Osteocyte (in vitro differentiated cells): ENCODE measurements at regions not wholly inside any gene's neighbourhood (a gene's known extent, or its start where the extent isn't known, plus 50 kb on each side); places are given as distances from the start of the nearest gene placed in this dataset.

Experiments
- DNase-seq: peaks from one replicate; pipeline ENCODE4 v3.0.0; 2021; ENCODE audit warnings: mixed read lengths; ENCODE audit not compliant: unreplicated experiment; ENCODE audit errors: extremely low spot score
- H3K27ac Mint-ChIP-seq: one replicate; pipeline ENCODE4 v1.8.0; 2021; ENCODE audit warnings: mild to moderate bottlenecking, mixed read lengths; ENCODE audit not compliant: unreplicated experiment
- H3K27me3 Mint-ChIP-seq: one replicate; pipeline ENCODE4 v1.8.0; 2021; ENCODE audit warnings: mixed read lengths; ENCODE audit not compliant: unreplicated experiment
- H3K36me3 Mint-ChIP-seq: one replicate; pipeline ENCODE4 v1.8.0; 2021; ENCODE audit warnings: mixed read lengths; ENCODE audit not compliant: unreplicated experiment
- H3K4me1 Mint-ChIP-seq: one replicate; pipeline ENCODE4 v1.8.0; 2021; ENCODE audit warnings: mixed read lengths; ENCODE audit not compliant: unreplicated experiment
- H3K4me3 Mint-ChIP-seq: one replicate; pipeline ENCODE4 v1.8.0; 2021; ENCODE audit warnings: mild to moderate bottlenecking, moderate library complexity, mixed read lengths; ENCODE audit not compliant: unreplicated experiment
- H3K9me3 Mint-ChIP-seq: one replicate; pipeline ENCODE4 v1.8.0; 2021; ENCODE audit warnings: mixed read lengths; ENCODE audit not compliant: unreplicated experiment
- TF ChIP-seq, protein P1 (sequence below): fragments of 200-600 bp; sonication (generic); IDR thresholded peaks from 2 replicates; pipeline ENCODE4 v1.5.0; 2021; ENCODE audit warnings: antibody characterized with exemption, mild to moderate bottlenecking, moderate library complexity

DNA sequence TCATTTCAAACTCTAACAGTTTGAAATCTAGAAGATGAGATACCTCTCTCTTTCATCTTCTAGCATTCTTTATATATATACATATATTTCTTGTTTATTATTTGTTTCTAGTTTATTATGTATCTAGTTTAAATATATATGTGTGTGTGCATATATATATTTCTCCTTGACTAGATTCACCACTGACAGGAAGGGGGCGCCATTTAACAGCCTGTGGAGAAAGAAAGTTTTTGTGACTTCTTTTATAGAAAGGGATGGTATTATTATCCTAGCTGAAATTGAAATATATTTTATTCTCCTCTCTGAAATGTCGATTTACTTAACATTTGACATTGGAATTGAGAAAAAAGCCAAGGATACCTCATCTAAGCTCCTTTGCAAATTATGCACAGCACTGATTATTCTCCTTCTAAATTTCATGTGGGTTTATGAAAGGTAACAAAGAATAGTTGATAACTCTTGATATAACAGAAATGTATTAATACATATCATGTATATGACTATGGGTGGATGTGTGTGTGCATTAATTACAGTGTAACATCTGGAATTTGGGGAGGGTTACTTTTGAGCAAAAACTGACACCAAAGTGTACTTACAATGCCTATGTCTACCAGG lies 160.7 kb upstream of the NT5C1B start:
- Mint-ChIP-seq H3K4me1 (peaks cover 21% of the 10 kb centered on the region), H3K36me3 (no peaks in the 10 kb centered on the region), H3K4me3 (no peak overlapping the region), H3K27me3 (peaks cover 5% of the 10 kb centered on the region), H3K27ac (no peak overlapping the region), H3K9me3 (no peaks in the 10 kb centered on the region)
- TF ChIP-seq, protein P1, sequence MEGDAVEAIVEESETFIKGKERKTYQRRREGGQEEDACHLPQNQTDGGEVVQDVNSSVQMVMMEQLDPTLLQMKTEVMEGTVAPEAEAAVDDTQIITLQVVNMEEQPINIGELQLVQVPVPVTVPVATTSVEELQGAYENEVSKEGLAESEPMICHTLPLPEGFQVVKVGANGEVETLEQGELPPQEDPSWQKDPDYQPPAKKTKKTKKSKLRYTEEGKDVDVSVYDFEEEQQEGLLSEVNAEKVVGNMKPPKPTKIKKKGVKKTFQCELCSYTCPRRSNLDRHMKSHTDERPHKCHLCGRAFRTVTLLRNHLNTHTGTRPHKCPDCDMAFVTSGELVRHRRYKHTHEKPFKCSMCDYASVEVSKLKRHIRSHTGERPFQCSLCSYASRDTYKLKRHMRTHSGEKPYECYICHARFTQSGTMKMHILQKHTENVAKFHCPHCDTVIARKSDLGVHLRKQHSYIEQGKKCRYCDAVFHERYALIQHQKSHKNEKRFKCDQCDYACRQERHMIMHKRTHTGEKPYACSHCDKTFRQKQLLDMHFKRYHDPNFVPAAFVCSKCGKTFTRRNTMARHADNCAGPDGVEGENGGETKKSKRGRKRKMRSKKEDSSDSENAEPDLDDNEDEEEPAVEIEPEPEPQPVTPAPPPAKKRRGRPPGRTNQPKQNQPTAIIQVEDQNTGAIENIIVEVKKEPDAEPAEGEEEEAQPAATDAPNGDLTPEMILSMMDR, result peak; percentile 86
- no peak for DNase-seq

DNA sequence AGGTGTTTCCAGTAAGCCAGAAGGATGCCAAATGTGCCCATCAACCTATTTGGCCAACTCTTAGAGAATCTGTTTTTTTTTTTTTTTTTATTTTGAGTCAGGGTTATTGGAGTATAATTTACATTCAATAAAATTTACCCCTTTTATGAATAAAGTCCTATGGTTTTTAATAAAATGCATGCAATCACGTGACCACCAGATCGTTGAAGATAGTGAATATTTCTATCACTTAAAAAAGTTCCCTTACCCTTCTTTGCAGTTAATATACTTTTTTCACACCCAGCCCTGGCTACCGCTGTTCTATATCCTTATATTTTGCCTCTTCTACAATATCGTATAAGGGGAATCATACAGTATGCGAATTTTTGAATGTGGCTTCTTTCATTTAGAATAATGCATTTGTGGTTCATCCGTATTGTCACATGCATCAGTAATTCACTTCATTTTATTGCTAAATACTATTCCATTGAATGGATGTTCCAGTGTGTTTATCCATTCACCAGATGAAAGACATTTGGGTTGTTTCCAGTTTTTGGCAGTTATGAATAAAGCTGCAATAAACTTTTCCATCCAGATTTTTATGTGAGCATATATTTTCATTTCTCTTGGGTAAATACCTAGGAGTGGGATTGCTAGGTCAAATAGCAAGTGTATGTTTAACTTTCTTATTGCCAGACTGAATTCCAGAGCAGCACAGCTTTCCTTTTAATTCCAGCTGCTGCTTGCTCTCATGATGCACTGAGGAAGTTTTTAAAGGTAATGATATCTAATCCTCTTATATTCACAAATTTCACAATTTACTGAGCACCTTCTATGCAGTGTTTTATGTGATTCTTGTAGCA lies 156.3 kb upstream of the NT5C1B start:
- H3K4me3 Mint-ChIP-seq, result no peak overlapping the region

DNA sequence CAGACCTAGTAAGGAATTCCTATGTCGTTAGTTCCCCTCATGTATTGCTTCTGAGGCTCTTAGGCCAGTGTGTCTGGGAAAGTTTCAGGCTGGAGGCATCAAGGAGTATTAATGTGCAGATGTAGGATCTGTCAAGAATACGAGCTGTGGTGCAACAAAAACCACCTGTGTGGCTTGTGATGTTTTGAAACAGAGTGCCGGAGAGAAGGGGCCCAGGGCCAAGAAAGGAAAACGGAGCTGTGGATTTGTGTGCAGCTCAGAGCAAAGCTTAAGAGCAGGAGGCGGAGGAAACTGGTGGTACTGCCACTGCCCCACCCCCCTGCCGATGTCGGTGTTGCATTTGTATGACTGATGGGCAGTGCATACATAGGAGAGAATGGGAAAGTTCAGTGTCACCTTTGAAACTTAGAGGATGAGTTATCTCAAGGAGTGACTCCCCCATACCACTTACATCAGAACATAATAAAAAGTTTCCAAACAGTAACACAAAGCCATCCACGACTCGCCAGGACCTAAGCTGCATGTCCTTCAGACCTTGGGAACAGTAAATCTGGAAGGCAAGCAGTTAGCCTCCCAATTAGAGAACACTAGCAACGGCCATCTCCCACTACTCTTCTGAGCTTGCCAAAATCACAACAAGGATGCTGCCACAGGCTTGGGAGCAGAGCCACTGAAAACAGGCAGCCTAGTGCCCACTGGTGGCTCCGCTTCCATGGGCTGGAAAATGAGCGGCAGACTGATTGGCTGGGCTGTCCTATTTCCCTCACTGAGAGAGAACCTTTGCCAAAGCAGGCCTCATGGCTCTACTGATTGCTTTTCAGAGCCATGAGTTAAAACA lies 152.7 kb upstream of the NT5C1B start:
- no peak for DNase-seq
- no peak overlapping the region for H3K4me3 Mint-ChIP-seq
- no peaks in the 10 kb centered on the region for H3K9me3 Mint-ChIP-seq
- TF ChIP-seq, protein P1, result peak; percentile 27
- peaks cover 12% of the 10 kb centered on the region for H3K4me1 Mint-ChIP-seq
- no peaks in the 10 kb centered on the region for H3K27me3 Mint-ChIP-seq
- no peak overlapping the region for H3K27ac Mint-ChIP-seq
- H3K36me3 Mint-ChIP-seq, result no peaks in the 10 kb centered on the region

More for the DNA sequence above, 156.3 kb upstream of the NT5C1B start:
- peaks cover 3% of the 10 kb centered on the region for H3K27me3 Mint-ChIP-seq
- no peaks in the 10 kb centered on the region for H3K36me3 Mint-ChIP-seq
- no peak for DNase-seq
- H3K4me1 Mint-ChIP-seq, result peaks cover 15% of the 10 kb centered on the region
- no peaks in the 10 kb centered on the region for H3K9me3 Mint-ChIP-seq
- TF ChIP-seq, protein P1, result no peak
- H3K27ac Mint-ChIP-seq, result no peak overlapping the region

DNA sequence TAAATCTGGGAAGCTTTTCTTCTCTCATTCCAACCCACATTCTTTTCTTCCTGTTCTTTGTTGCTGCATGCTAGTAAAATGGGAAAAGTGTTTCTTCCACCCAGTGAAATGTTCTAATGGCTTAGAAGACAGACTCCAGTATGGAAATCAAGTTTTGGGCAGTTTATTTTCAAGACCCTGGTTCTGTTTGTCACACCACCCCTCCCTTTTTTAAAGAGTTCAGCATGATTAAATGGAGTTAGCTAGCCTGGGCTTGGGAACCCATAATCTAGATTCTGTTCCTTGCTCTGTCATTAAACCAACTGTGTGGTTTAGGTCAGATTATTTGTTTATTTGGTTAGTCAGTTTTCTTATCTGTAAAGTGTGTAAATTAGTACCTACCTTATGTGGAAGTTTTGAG lies 151.8 kb upstream of the NT5C1B start:
- DNase-seq, result no peak
- Mint-ChIP-seq H3K36me3 (no peaks in the 10 kb centered on the region), H3K27ac (no peak overlapping the region), H3K4me1 (peaks cover 12% of the 10 kb centered on the region), H3K4me3 (no peak overlapping the region), H3K27me3 (no peaks in the 10 kb centered on the region), H3K9me3 (no peaks in the 10 kb centered on the region)
- TF ChIP-seq, protein P1, result no peak
